NCI-H526 treated with DMSO at 0.1 percent for 48 hours (cell line): ENCODE measurements at regions not wholly inside any gene's neighbourhood (a gene's known extent, or its start where the extent isn't known, plus 50 kb on each side); places are given as distances from the start of the nearest gene placed in this dataset.
A peak's percentile ranks its signal among the peaks of the same experiment; 100 is the strongest.

Experiments used
- DNase-seq: peaks from one replicate; lab custom pipeline; 2025; lab: John Stamatoyannopoulos, UW

GRCh38 chr9:16133032-16133431 lies 580.2 kb downstream of the CCDC171 start:
- peak; percentile 53 for DNase-seq

- peak; percentile 88 for DNase-seq
Measured at GRCh38 chr9:16133556-16134227, 580.8 kb downstream of the CCDC171 start.

GRCh38 chr9:16134351-16134750 lies 581.5 kb downstream of the CCDC171 start:
- no peak for DNase-seq

- DNase-seq: no peak
Measured at GRCh38 chr9:16135968-16136367, 583.1 kb downstream of the CCDC171 start.

GRCh38 chr9:16136451-16136850 lies 583.6 kb downstream of the CCDC171 start:
- no peak for DNase-seq

- DNase-seq: no peak
Measured at GRCh38 chr9:16136961-16137360, 584.1 kb downstream of the CCDC171 start.

GRCh38 chr9:16138561-16139491 lies 586.0 kb downstream of the CCDC171 start:
- no peak for DNase-seq

- no peak for DNase-seq
Measured at GRCh38 chr9:16139774-16140173, 586.9 kb downstream of the CCDC171 start.

- DNase-seq: no peak
Measured at GRCh38 chr9:16143310-16143709, 590.5 kb downstream of the CCDC171 start.

- no peak for DNase-seq
Measured at GRCh38 chr9:16143947-16144890, 591.4 kb downstream of the CCDC171 start.

- no peak for DNase-seq
Measured at GRCh38 chr9:16145196-16145950, 592.5 kb downstream of the CCDC171 start.

- no peak for DNase-seq
Measured at GRCh38 chr9:16147726-16148125, 594.9 kb downstream of the CCDC171 start.

GRCh38 chr9:16150501-16150900 lies 597.7 kb downstream of the CCDC171 start:
- no peak for DNase-seq

GRCh38 chr9:16150938-16151650 lies 598.3 kb downstream of the CCDC171 start:
- no peak for DNase-seq

- peak; percentile 37 for DNase-seq
Measured at GRCh38 chr9:16152276-16153101, 599.6 kb downstream of the CCDC171 start.

GRCh38 chr9:16153221-16153620 lies 600.4 kb downstream of the CCDC171 start:
- no peak for DNase-seq

GRCh38 chr9:16153741-16154140 lies 600.9 kb downstream of the CCDC171 start:
- DNase-seq: no peak

GRCh38 chr9:16154521-16155078 lies 601.8 kb downstream of the CCDC171 start:
- DNase-seq: peak; percentile 55

GRCh38 chr9:16155878-16156277 lies 603.0 kb downstream of the CCDC171 start:
- DNase-seq: no peak
